Adipocyte (in vitro differentiated cells): ENCODE measurements at regions not wholly inside any gene's neighbourhood (a gene's known extent, or its start where the extent isn't known, plus 50 kb on each side); places are given as distances from the start of the nearest gene placed in this dataset.
A peak's percentile ranks its signal among the peaks of the same experiment; 100 is the strongest.

Experiments used
- DNase-seq: peaks from one replicate; pipeline ENCODE4 v3.0.0-alpha.2; 2015; ENCODE audit warnings: low read depth
- H3K27me3 ChIP-seq: replicated peaks from 2 replicates; pipeline ENCODE4 v1.7.0; 2013; ENCODE audit warnings: mild to moderate bottlenecking, low read length, moderate library complexity; ENCODE audit not compliant: control insufficient read depth, insufficient read depth
- H3K36me3 ChIP-seq: 2 replicates; pipeline ENCODE4 v1.7.0; 2013; ENCODE audit warnings: low read length, mild to moderate bottlenecking, moderate library complexity; ENCODE audit not compliant: control insufficient read depth, insufficient read depth, severe bottlenecking
- H3K4me1 ChIP-seq: 2 replicates; pipeline ENCODE4 v1.7.0; 2013; ENCODE audit warnings: mild to moderate bottlenecking, low read length, moderate library complexity; ENCODE audit not compliant: control insufficient read depth, insufficient read depth
- H3K4me3 ChIP-seq: 2 replicates; pipeline ENCODE4 v1.7.0; 2013; ENCODE audit warnings: mild to moderate bottlenecking, low read length, moderate library complexity
- H3K9ac ChIP-seq: 2 replicates; pipeline ENCODE4 v1.7.0; 2013; ENCODE audit warnings: mild to moderate bottlenecking, low read length, moderate library complexity
- H3K9me3 ChIP-seq: 2 replicates; pipeline ENCODE4 v1.7.0; 2013; ENCODE audit warnings: mild to moderate bottlenecking, low read length, moderate library complexity; ENCODE audit not compliant: control insufficient read depth

GRCh38 chr5:124451721-124452383, 294.6 kb downstream of the ZNF608 start:
- Histone ChIP-seq H3K9ac (no peak overlapping the region), H3K36me3 (no peaks in the 10 kb centered on the region), H3K4me1 (peaks cover 4% of the 10 kb centered on the region), H3K9me3 (no peaks in the 10 kb centered on the region), H3K27me3 (peaks cover 10% of the 10 kb centered on the region), H3K4me3 (no peak overlapping the region)
- no peak for DNase-seq

GRCh38 chr5:124446120-124446519, 300.3 kb downstream of the ZNF608 start:
- no peaks in the 10 kb centered on the region for H3K4me1 ChIP-seq

GRCh38 chr5:124445070-124445619, 301.3 kb downstream of the ZNF608 start:
- no peaks in the 10 kb centered on the region for H3K4me1 ChIP-seq
- no peak overlapping the region for H3K4me3 ChIP-seq
- no peak for DNase-seq
- peaks cover 13% of the 10 kb centered on the region for H3K27me3 ChIP-seq
- no peaks in the 10 kb centered on the region for H3K36me3 ChIP-seq
- H3K9ac ChIP-seq = no peak overlapping the region
- no peaks in the 10 kb centered on the region for H3K9me3 ChIP-seq

More at GRCh38 chr5:124446120-124446519, 300.3 kb downstream of the ZNF608 start:
- Histone ChIP-seq H3K4me3 (no peak overlapping the region), H3K36me3 (no peaks in the 10 kb centered on the region), H3K9ac (no peak overlapping the region), H3K27me3 (peaks cover 13% of the 10 kb centered on the region), H3K9me3 (no peaks in the 10 kb centered on the region)
- no peak for DNase-seq

- H3K9me3 ChIP-seq = no peaks in the 10 kb centered on the region
Measured at GRCh38 chr5:124444147-124444775, 302.2 kb downstream of the ZNF608 start.

GRCh38 chr5:124440471-124440870, 306.0 kb downstream of the ZNF608 start:
- Histone ChIP-seq H3K36me3 (no peaks in the 10 kb centered on the region), H3K27me3 (no peaks in the 10 kb centered on the region), H3K4me1 (no peaks in the 10 kb centered on the region), H3K9ac (no peak overlapping the region), H3K9me3 (no peaks in the 10 kb centered on the region), H3K4me3 (no peak overlapping the region)
- no peak for DNase-seq

More at GRCh38 chr5:124444147-124444775, 302.2 kb downstream of the ZNF608 start:
- no peak overlapping the region for H3K4me3 ChIP-seq
- H3K9ac ChIP-seq = no peak overlapping the region
- H3K36me3 ChIP-seq = no peaks in the 10 kb centered on the region
- no peaks in the 10 kb centered on the region for H3K4me1 ChIP-seq
- no peak for DNase-seq
- H3K27me3 ChIP-seq = peaks cover 12% of the 10 kb centered on the region

GRCh38 chr5:124439609-124440008, 306.8 kb downstream of the ZNF608 start:
- Histone ChIP-seq H3K4me1 (no peaks in the 10 kb centered on the region), H3K9ac (no peak overlapping the region), H3K36me3 (no peaks in the 10 kb centered on the region), H3K4me3 (no peak overlapping the region), H3K9me3 (peaks cover 7% of the 10 kb centered on the region), H3K27me3 (no peaks in the 10 kb centered on the region)
- no peak for DNase-seq

- no peak overlapping the region for H3K4me3 ChIP-seq
- H3K27me3 ChIP-seq = no peaks in the 10 kb centered on the region
- no peaks in the 10 kb centered on the region for H3K4me1 ChIP-seq
- DNase-seq = no peak
- H3K9ac ChIP-seq = no peak overlapping the region
- peaks cover 12% of the 10 kb centered on the region for H3K9me3 ChIP-seq
- no peaks in the 10 kb centered on the region for H3K36me3 ChIP-seq
Measured at GRCh38 chr5:124438903-124439281, 307.5 kb downstream of the ZNF608 start.

GRCh38 chr5:124438026-124438902, 308.2 kb downstream of the ZNF608 start:
- Histone ChIP-seq H3K9ac (no peak overlapping the region), H3K9me3 (peaks cover 12% of the 10 kb centered on the region)
- DNase-seq = no peak

GRCh38 chr5:124436294-124436693, 310.1 kb downstream of the ZNF608 start:
- H3K9me3 ChIP-seq = peaks cover 12% of the 10 kb centered on the region
- no peaks in the 10 kb centered on the region for H3K4me1 ChIP-seq
- DNase-seq = peak; percentile 14

More at GRCh38 chr5:124438026-124438902, 308.2 kb downstream of the ZNF608 start:
- H3K4me3 ChIP-seq = no peak overlapping the region
- no peaks in the 10 kb centered on the region for H3K36me3 ChIP-seq
- no peaks in the 10 kb centered on the region for H3K27me3 ChIP-seq
- H3K4me1 ChIP-seq = no peaks in the 10 kb centered on the region

GRCh38 chr5:124433170-124433569, 313.3 kb downstream of the ZNF608 start:
- no peaks in the 10 kb centered on the region for H3K36me3 ChIP-seq
- H3K9me3 ChIP-seq = peaks cover 24% of the 10 kb centered on the region
- H3K27me3 ChIP-seq = no peaks in the 10 kb centered on the region
- H3K4me3 ChIP-seq = no peak overlapping the region
- no peaks in the 10 kb centered on the region for H3K4me1 ChIP-seq
- DNase-seq = no peak
- no peak overlapping the region for H3K9ac ChIP-seq

More at GRCh38 chr5:124436294-124436693, 310.1 kb downstream of the ZNF608 start:
- Histone ChIP-seq H3K36me3 (no peaks in the 10 kb centered on the region), H3K9ac (no peak overlapping the region), H3K27me3 (no peaks in the 10 kb centered on the region), H3K4me3 (no peak overlapping the region)

GRCh38 chr5:124421584-124421983, 324.9 kb downstream of the ZNF608 start:
- Histone ChIP-seq H3K9ac (no peak overlapping the region), H3K4me3 (no peak overlapping the region), H3K4me1 (no peaks in the 10 kb centered on the region), H3K36me3 (no peaks in the 10 kb centered on the region), H3K9me3 (peaks cover 28% of the 10 kb centered on the region), H3K27me3 (no peaks in the 10 kb centered on the region)
- no peak for DNase-seq
